Activated CD4-positive, alpha-beta T cell treated with anti-CD3 and anti-CD28 coated beads, Interleukin-2, amount 10 ng/mL, durations not matched to agents 7 days and 5 days (primary cell): ENCODE measurements at regions not wholly inside any gene's neighbourhood (a gene's known extent, or its start where the extent isn't known, plus 50 kb on each side); places are given as distances from the start of the nearest gene placed in this dataset.
"Not testable (repeated sequence)": the region's sequence is repeated elsewhere in the genome, so short reads cannot be mapped to it uniquely, and the experiment has no call there.

Source experiments
- CTCF ChIA-PET: fragments of 350-600 bp; sonication (Branson Sonifier 250); formaldehyde crosslinking; loops from one replicate; lab custom pipeline; 2021; ENCODE audit warnings: antibody characterized with exemption; lab: Charles Lee
- POLR2A ChIA-PET: fragments of 350-600 bp; sonication (Branson Sonifier 250); formaldehyde crosslinking; loops from one replicate; lab custom pipeline; 2021; ENCODE audit warnings: antibody characterized with exemption; lab: Charles Lee
- DNase-seq: peaks from one replicate; pipeline ENCODE4 v3.0.0-alpha.2; 2020
- H3K27ac Mint-ChIP-seq: one replicate; pipeline ENCODE4 v1.8.0; 2021; ENCODE audit warnings: mild to moderate bottlenecking, moderate library complexity, mixed read lengths
- H3K27me3 Mint-ChIP-seq: one replicate; pipeline ENCODE4 v1.8.0; 2021; ENCODE audit warnings: mixed read lengths
- H3K36me3 Mint-ChIP-seq: one replicate; pipeline ENCODE4 v1.8.0; 2021; ENCODE audit warnings: low read depth, mixed read lengths
- H3K4me1 Mint-ChIP-seq: one replicate; pipeline ENCODE4 v1.8.0; 2021; ENCODE audit warnings: mixed read lengths
- H3K4me3 Mint-ChIP-seq: one replicate; pipeline ENCODE4 v1.8.0; 2021; ENCODE audit warnings: mild to moderate bottlenecking, moderate library complexity, mixed read lengths
- H3K9me3 Mint-ChIP-seq: one replicate; pipeline ENCODE4 v1.8.0; 2021; ENCODE audit warnings: mixed read lengths

GRCh38 chr10:125605167-125605566 lies 77.8 kb downstream of the TEX36 start:
- no peaks in the 10 kb centered on the region for H3K4me1 Mint-ChIP-seq
- H3K9me3 Mint-ChIP-seq = peaks cover 5% of the 10 kb centered on the region
- no peaks in the 10 kb centered on the region for H3K36me3 Mint-ChIP-seq
- CTCF ChIA-PET = no interaction called here
- H3K4me3 Mint-ChIP-seq = no peak overlapping the region
- no peak overlapping the region for H3K27ac Mint-ChIP-seq
- DNase-seq = no peak
- POLR2A ChIA-PET = no interaction called here
- H3K27me3 Mint-ChIP-seq = no peaks in the 10 kb centered on the region

GRCh38 chr10:125602825-125603224 lies 80.1 kb downstream of the TEX36 start:
- no peak for DNase-seq
- POLR2A ChIA-PET = no interaction called here
- no peak overlapping the region for H3K4me3 Mint-ChIP-seq
- peaks cover 8% of the 10 kb centered on the region for H3K9me3 Mint-ChIP-seq
- H3K27ac Mint-ChIP-seq = no peak overlapping the region
- no peaks in the 10 kb centered on the region for H3K36me3 Mint-ChIP-seq
- peaks cover 6% of the 10 kb centered on the region for H3K4me1 Mint-ChIP-seq
- CTCF ChIA-PET = no interaction called here
- H3K27me3 Mint-ChIP-seq = no peaks in the 10 kb centered on the region

- peaks cover 6% of the 10 kb centered on the region for H3K4me1 Mint-ChIP-seq
- H3K27ac Mint-ChIP-seq = peak overlapping the region; percentile 6
- no peaks in the 10 kb centered on the region for H3K36me3 Mint-ChIP-seq
- H3K4me3 Mint-ChIP-seq = no peak overlapping the region
- DNase-seq = no peak
- ChIA-PET POLR2A (no interaction called here), CTCF (no interaction called here)
- H3K9me3 Mint-ChIP-seq = peaks cover 15% of the 10 kb centered on the region
- peaks cover 2% of the 10 kb centered on the region for H3K27me3 Mint-ChIP-seq
Observed at GRCh38 chr10:125599194-125599593, 83.8 kb downstream of the TEX36 start.

- DNase-seq = no peak
- Mint-ChIP-seq H3K36me3 (no peaks in the 10 kb centered on the region), H3K4me3 (no peak overlapping the region), H3K4me1 (peaks cover 6% of the 10 kb centered on the region), H3K9me3 (peaks cover 15% of the 10 kb centered on the region), H3K27me3 (peaks cover 2% of the 10 kb centered on the region), H3K27ac (no peak overlapping the region)
- ChIA-PET CTCF (no interaction called here), POLR2A (no interaction called here)
Observed at GRCh38 chr10:125595911-125596310, 87.1 kb downstream of the TEX36 start.

- H3K36me3 Mint-ChIP-seq = no peaks in the 10 kb centered on the region
- CTCF ChIA-PET = interaction anchor here (1.1 kb wide), 1 partner anchor 13 kb away, joined by 3 read pairs; no protein-coding TSS in a partner anchor
- POLR2A ChIA-PET = no interaction called here
- H3K27ac Mint-ChIP-seq = no peak overlapping the region
- H3K27me3 Mint-ChIP-seq = peaks cover 2% of the 10 kb centered on the region
- H3K9me3 Mint-ChIP-seq = peaks cover 7% of the 10 kb centered on the region
- no peaks in the 10 kb centered on the region for H3K4me1 Mint-ChIP-seq
- no peak for DNase-seq
- H3K4me3 Mint-ChIP-seq = no peak overlapping the region
Observed at GRCh38 chr10:125593644-125594043, 89.3 kb downstream of the TEX36 start.

- no peak overlapping the region for H3K4me3 Mint-ChIP-seq
- no peaks in the 10 kb centered on the region for H3K4me1 Mint-ChIP-seq
- ChIA-PET CTCF (interaction anchor here (1.1 kb wide), 1 partner anchor 14 kb away, joined by 3 read pairs; no protein-coding TSS in a partner anchor), POLR2A (no interaction called here)
- H3K27me3 Mint-ChIP-seq = peaks cover 2% of the 10 kb centered on the region
- DNase-seq = no peak
- peaks cover 7% of the 10 kb centered on the region for H3K9me3 Mint-ChIP-seq
- no peaks in the 10 kb centered on the region for H3K36me3 Mint-ChIP-seq
- H3K27ac Mint-ChIP-seq = no peak overlapping the region
Observed at GRCh38 chr10:125592897-125593296, 90.1 kb downstream of the TEX36 start.

- ChIA-PET CTCF (no interaction called here), POLR2A (no interaction called here)
- Mint-ChIP-seq H3K27me3 (peaks cover 2% of the 10 kb centered on the region), H3K36me3 (no peaks in the 10 kb centered on the region), H3K4me1 (no peaks in the 10 kb centered on the region), H3K9me3 (peaks cover 7% of the 10 kb centered on the region), H3K4me3 (no peak overlapping the region), H3K27ac (no peak overlapping the region)
- no peak for DNase-seq
Observed at GRCh38 chr10:125591886-125592285, 91.1 kb downstream of the TEX36 start.

- H3K36me3 Mint-ChIP-seq, POLR2A ChIA-PET, H3K27ac Mint-ChIP-seq, H3K9me3 Mint-ChIP-seq, H3K27me3 Mint-ChIP-seq, CTCF ChIA-PET, H3K4me1 Mint-ChIP-seq, H3K4me3 Mint-ChIP-seq, DNase-seq: not testable (repeated sequence)
Observed at GRCh38 chr10:125588738-125589137, 94.2 kb downstream of the TEX36 start.

- H3K4me1 Mint-ChIP-seq = no peaks in the 10 kb centered on the region
- no peaks in the 10 kb centered on the region for H3K36me3 Mint-ChIP-seq
- ChIA-PET POLR2A (no interaction called here), CTCF (interaction anchor here (0.5 kb wide), 1 partner anchor 57 kb away, joined by 3 read pairs; no protein-coding TSS in a partner anchor)
- no peaks in the 10 kb centered on the region for H3K27me3 Mint-ChIP-seq
- H3K27ac Mint-ChIP-seq = no peak overlapping the region
- no peak overlapping the region for H3K4me3 Mint-ChIP-seq
- DNase-seq = no peak
- H3K9me3 Mint-ChIP-seq = no peaks in the 10 kb centered on the region
Observed at GRCh38 chr10:125584954-125585353, 98.0 kb downstream of the TEX36 start.

GRCh38 chr10:125578658-125579315 lies 104.2 kb downstream of the TEX36 start:
- DNase-seq = no peak
- POLR2A ChIA-PET = no interaction called here

GRCh38 chr10:125575843-125576242 lies 107.1 kb downstream of the TEX36 start:
- ChIA-PET CTCF (no interaction called here), POLR2A (no interaction called here)
- peaks cover 3% of the 10 kb centered on the region for H3K27me3 Mint-ChIP-seq
- no peaks in the 10 kb centered on the region for H3K4me1 Mint-ChIP-seq
- no peak for DNase-seq
- H3K36me3 Mint-ChIP-seq = no peaks in the 10 kb centered on the region
- no peak overlapping the region for H3K4me3 Mint-ChIP-seq
- no peak overlapping the region for H3K27ac Mint-ChIP-seq
- peaks cover 6% of the 10 kb centered on the region for H3K9me3 Mint-ChIP-seq

More at GRCh38 chr10:125578658-125579315, 104.2 kb downstream of the TEX36 start:
- H3K27ac Mint-ChIP-seq = no peak overlapping the region
- CTCF ChIA-PET = no interaction called here
- H3K4me1 Mint-ChIP-seq = no peaks in the 10 kb centered on the region
- peaks cover 6% of the 10 kb centered on the region for H3K9me3 Mint-ChIP-seq
- H3K4me3 Mint-ChIP-seq = no peak overlapping the region
- no peaks in the 10 kb centered on the region for H3K36me3 Mint-ChIP-seq
- no peaks in the 10 kb centered on the region for H3K27me3 Mint-ChIP-seq

- Mint-ChIP-seq H3K4me1 (no peaks in the 10 kb centered on the region), H3K36me3 (no peaks in the 10 kb centered on the region), H3K27ac (no peak overlapping the region), H3K27me3 (peaks cover 3% of the 10 kb centered on the region), H3K4me3 (no peak overlapping the region), H3K9me3 (no peaks in the 10 kb centered on the region)
- ChIA-PET POLR2A (no interaction called here), CTCF (no interaction called here)
- no peak for DNase-seq
Observed at GRCh38 chr10:125568156-125568555, 114.8 kb downstream of the TEX36 start.

GRCh38 chr10:125567529-125567928 lies 115.4 kb downstream of the TEX36 start:
- H3K4me1 Mint-ChIP-seq = no peaks in the 10 kb centered on the region
- DNase-seq = no peak
- peaks cover 3% of the 10 kb centered on the region for H3K27me3 Mint-ChIP-seq
- H3K9me3 Mint-ChIP-seq = no peaks in the 10 kb centered on the region
- no peaks in the 10 kb centered on the region for H3K36me3 Mint-ChIP-seq
- H3K27ac Mint-ChIP-seq = no peak overlapping the region
- H3K4me3 Mint-ChIP-seq = no peak overlapping the region
- ChIA-PET POLR2A (no interaction called here), CTCF (no interaction called here)

- Mint-ChIP-seq H3K4me1 (no peaks in the 10 kb centered on the region), H3K27me3 (no peaks in the 10 kb centered on the region), H3K4me3 (no peak overlapping the region), H3K36me3 (no peaks in the 10 kb centered on the region), H3K27ac (no peak overlapping the region), H3K9me3 (no peaks in the 10 kb centered on the region)
- no peak for DNase-seq
- CTCF ChIA-PET = no interaction called here
- POLR2A ChIA-PET = no interaction called here
Observed at GRCh38 chr10:125565046-125565445, 117.9 kb downstream of the TEX36 start.
